ENCODE measurements at regions not wholly inside any gene's neighbourhood (a gene's known extent, or its start where the extent isn't known, plus 50 kb on each side); places are given as distances from the start of the nearest gene placed in this dataset.

DNA sequence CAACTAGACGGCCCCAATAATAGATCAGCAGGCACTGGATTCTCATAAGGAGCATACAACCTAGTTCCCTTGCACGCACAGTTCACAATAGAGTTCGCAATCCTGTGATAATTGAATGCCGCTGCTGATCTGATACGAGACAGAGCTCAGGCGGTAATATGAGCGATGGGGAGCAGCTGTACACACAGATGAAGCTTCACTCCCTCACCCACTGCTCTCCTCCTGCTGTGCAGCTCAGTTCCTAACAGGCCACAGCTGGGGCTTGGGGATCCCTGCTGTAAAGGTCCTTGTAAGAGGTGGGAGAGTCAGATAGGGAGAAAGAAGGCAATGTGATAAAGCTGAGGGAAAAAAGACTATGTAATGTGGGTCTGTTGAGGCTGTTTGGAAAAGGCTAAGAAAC is 577.5 kb downstream of the RBFOX1 start:
- TF ChIP-seq, protein P1, sequence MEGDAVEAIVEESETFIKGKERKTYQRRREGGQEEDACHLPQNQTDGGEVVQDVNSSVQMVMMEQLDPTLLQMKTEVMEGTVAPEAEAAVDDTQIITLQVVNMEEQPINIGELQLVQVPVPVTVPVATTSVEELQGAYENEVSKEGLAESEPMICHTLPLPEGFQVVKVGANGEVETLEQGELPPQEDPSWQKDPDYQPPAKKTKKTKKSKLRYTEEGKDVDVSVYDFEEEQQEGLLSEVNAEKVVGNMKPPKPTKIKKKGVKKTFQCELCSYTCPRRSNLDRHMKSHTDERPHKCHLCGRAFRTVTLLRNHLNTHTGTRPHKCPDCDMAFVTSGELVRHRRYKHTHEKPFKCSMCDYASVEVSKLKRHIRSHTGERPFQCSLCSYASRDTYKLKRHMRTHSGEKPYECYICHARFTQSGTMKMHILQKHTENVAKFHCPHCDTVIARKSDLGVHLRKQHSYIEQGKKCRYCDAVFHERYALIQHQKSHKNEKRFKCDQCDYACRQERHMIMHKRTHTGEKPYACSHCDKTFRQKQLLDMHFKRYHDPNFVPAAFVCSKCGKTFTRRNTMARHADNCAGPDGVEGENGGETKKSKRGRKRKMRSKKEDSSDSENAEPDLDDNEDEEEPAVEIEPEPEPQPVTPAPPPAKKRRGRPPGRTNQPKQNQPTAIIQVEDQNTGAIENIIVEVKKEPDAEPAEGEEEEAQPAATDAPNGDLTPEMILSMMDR (IDR thresholded peaks at IDR 0.05), result no peak
- TF ChIP-seq POLR2A (IDR thresholded peaks at IDR 0.05), result no peak

Measured in ovary (tissue), 3 donors.